ENCODE measurements at regions not wholly inside any gene's neighbourhood (a gene's known extent, or its start where the extent isn't known, plus 50 kb on each side); places are given as distances from the start of the nearest gene placed in this dataset.

DNA sequence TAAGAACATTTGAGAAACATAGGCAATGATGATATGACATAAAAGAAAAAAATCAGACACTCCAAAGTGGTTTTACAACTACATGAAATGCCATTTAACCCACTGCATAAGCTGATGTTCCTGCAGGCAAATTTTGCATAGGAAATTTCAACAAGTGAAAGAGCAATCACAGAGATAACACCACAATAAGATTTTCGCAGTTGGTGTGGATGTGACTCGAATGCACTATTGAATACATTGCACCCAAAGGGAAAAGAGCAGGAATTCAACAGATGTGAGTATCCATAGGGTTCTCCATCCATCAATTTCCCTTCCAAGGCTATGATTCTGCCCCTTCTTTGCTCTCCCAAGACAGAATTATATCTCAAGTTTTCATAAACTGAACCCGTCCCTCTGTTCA lies 456.1 kb downstream of the RAP2B start:
- Mint-ChIP-seq H3K4me3 (no peak overlapping the region), H3K9me3 (ENCODE audit: insufficient read depth) (no peaks in the 10 kb centered on the region), H3K27me3 (peaks cover 5% of the 10 kb centered on the region), H3K4me1 (peaks cover 11% of the 10 kb centered on the region), H3K27ac (no peak overlapping the region)
- H3K9me3 ChIP-seq (ENCODE audit: control extremely low read depth in 1 of 3, control insufficient read depth in 2 of 3, insufficient read depth in 1 of 3, low read length in 2 of 3), result no peaks in the 10 kb centered on the region
- no peaks in the 10 kb centered on the region for H3K36me3 ChIP-seq (replicated peaks in 1 of 2; ENCODE audit: control extremely low read depth in 1 of 2, control insufficient read depth in 1 of 2, extremely low read depth in 1 of 2, insufficient read depth in 2 of 2, low read length in 1 of 2)
- POLR2A ChIA-PET, result no interaction called here
- H3K4me2 ChIP-seq (replicated peaks; ENCODE audit: low read depth, low read length, poor library complexity, severe bottlenecking), result no peak overlapping the region
- H3K4me3 ChIP-seq (ENCODE audit: control extremely low read depth in 1 of 5, extremely low read depth in 1 of 5, insufficient read depth in 1 of 5, low read depth in 2 of 5, low read length in 4 of 5), result no peak overlapping the region
- H3K27ac ChIP-seq (ENCODE audit: low read length in 2 of 2), result no peak overlapping the region
- intact Hi-C loops (cut with micrococcal nuclease), result no loop called here
- no peaks in the 10 kb centered on the region for H3K79me2 ChIP-seq (ENCODE audit: control insufficient read depth, insufficient read depth, low read length)
- H2AFZ ChIP-seq (ENCODE audit: insufficient read depth, low read depth, low read length, poor library complexity, severe bottlenecking), result no peak overlapping the region
- no peak overlapping the region for H3K9ac ChIP-seq (ENCODE audit: low read length)
- H4K20me1 ChIP-seq (ENCODE audit: control insufficient read depth, insufficient read depth, low read length, poor library complexity, severe bottlenecking), result no peaks in the 10 kb centered on the region
- no peak for DNase-seq
- TF ChIP-seq, protein P1, sequence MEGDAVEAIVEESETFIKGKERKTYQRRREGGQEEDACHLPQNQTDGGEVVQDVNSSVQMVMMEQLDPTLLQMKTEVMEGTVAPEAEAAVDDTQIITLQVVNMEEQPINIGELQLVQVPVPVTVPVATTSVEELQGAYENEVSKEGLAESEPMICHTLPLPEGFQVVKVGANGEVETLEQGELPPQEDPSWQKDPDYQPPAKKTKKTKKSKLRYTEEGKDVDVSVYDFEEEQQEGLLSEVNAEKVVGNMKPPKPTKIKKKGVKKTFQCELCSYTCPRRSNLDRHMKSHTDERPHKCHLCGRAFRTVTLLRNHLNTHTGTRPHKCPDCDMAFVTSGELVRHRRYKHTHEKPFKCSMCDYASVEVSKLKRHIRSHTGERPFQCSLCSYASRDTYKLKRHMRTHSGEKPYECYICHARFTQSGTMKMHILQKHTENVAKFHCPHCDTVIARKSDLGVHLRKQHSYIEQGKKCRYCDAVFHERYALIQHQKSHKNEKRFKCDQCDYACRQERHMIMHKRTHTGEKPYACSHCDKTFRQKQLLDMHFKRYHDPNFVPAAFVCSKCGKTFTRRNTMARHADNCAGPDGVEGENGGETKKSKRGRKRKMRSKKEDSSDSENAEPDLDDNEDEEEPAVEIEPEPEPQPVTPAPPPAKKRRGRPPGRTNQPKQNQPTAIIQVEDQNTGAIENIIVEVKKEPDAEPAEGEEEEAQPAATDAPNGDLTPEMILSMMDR (IDR thresholded peaks at IDR 0.05), result no peak
- TF ChIP-seq EZH2 (IDR thresholded peaks at IDR 0.05; ENCODE audit: borderline replicate concordance, insufficient read depth, low read depth, low read length, poor library complexity, severe bottlenecking), result no peak
- 82% methylated on average over 2 of the region's 3 CpGs for WGBS (ENCODE audit: insufficient coverage)
- no peaks in the 10 kb centered on the region for H3K27me3 ChIP-seq (replicated peaks in 1 of 4; ENCODE audit: control extremely low read depth in 1 of 4, control insufficient read depth in 3 of 4, insufficient read depth in 4 of 4, low read length in 3 of 4)
- H3K4me1 ChIP-seq (ENCODE audit: control insufficient read depth in 2 of 2, insufficient read depth in 2 of 2, low read length in 2 of 2), result peaks cover 6 to 9% of the 10 kb centered on the region in 2 donors
- no peak for ATAC-seq (ENCODE audit: low read depth)
- CTCF ChIA-PET, result no interaction called here

DNA sequence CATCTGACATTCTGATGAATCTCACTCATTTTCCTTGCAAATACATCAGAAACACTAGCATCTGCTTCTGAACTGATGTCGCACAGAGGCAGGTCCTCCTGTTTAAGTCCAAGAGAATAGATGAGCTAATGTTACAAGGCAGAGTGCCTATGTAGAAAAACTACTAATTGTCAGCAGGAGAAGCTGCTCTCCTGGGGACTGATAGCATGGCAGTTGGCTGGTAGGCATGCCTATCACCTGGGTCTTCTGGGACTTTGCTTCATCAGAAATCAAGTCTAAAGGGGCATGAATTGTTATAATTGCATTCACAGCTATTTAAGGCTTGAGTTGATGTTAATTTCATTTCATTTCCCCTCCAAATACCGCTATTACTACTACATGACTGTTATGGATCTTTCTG lies 457.2 kb downstream of the RAP2B start:
- H3K27ac Mint-ChIP-seq, result no peak overlapping the region
- no peak for DNase-seq
- no peak for ATAC-seq (ENCODE audit: low read depth)
- no CpG with 5 or more reads among the region's 2 CpGs for WGBS (ENCODE audit: insufficient coverage)
- intact Hi-C loops (cut with micrococcal nuclease), result no loop called here
- ChIA-PET CTCF (no interaction called here), POLR2A (no interaction called here)
- Histone ChIP-seq H3K4me3 (ENCODE audit: control extremely low read depth in 1 of 5, extremely low read depth in 1 of 5, insufficient read depth in 1 of 5, low read depth in 2 of 5, low read length in 4 of 5) (no peak overlapping the region), H3K27me3 (replicated peaks in 1 of 4; ENCODE audit: control extremely low read depth in 1 of 4, control insufficient read depth in 3 of 4, insufficient read depth in 4 of 4, low read length in 3 of 4) (no peaks in the 10 kb centered on the region), H2AFZ (ENCODE audit: insufficient read depth, low read depth, low read length, poor library complexity, severe bottlenecking) (no peak overlapping the region), H4K20me1 (ENCODE audit: control insufficient read depth, insufficient read depth, low read length, poor library complexity, severe bottlenecking) (no peaks in the 10 kb centered on the region), H3K27ac (ENCODE audit: low read length in 2 of 2) (no peak overlapping the region), H3K4me2 (replicated peaks; ENCODE audit: low read depth, low read length, poor library complexity, severe bottlenecking) (no peak overlapping the region), H3K4me1 (ENCODE audit: control insufficient read depth in 2 of 2, insufficient read depth in 2 of 2, low read length in 2 of 2) (peaks cover 6 to 9% of the 10 kb centered on the region in 2 donors), H3K79me2 (ENCODE audit: control insufficient read depth, insufficient read depth, low read length) (no peaks in the 10 kb centered on the region), H3K9me3 (ENCODE audit: control extremely low read depth in 1 of 3, control insufficient read depth in 2 of 3, insufficient read depth in 1 of 3, low read length in 2 of 3) (no peaks in the 10 kb centered on the region), H3K36me3 (replicated peaks in 1 of 2; ENCODE audit: control extremely low read depth in 1 of 2, control insufficient read depth in 1 of 2, extremely low read depth in 1 of 2, insufficient read depth in 2 of 2, low read length in 1 of 2) (no peaks in the 10 kb centered on the region), H3K9ac (ENCODE audit: low read length) (no peak overlapping the region)
- H3K9me3 Mint-ChIP-seq (ENCODE audit: insufficient read depth), result no peaks in the 10 kb centered on the region
- H3K27me3 Mint-ChIP-seq, result peaks cover 5% of the 10 kb centered on the region
- H3K4me3 Mint-ChIP-seq, result no peak overlapping the region
- TF ChIP-seq EZH2 (IDR thresholded peaks at IDR 0.05; ENCODE audit: borderline replicate concordance, insufficient read depth, low read depth, low read length, poor library complexity, severe bottlenecking), result no peak
- TF ChIP-seq, protein P1 (IDR thresholded peaks at IDR 0.05), result no peak
- peaks cover 14% of the 10 kb centered on the region for H3K4me1 Mint-ChIP-seq
